HG03469 (cell line): ENCODE measurements at regions not wholly inside any gene's neighbourhood (a gene's known extent, or its start where the extent isn't known, plus 50 kb on each side); places are given as distances from the start of the nearest gene placed in this dataset.
"Not testable (repeated sequence)": the region's sequence is repeated elsewhere in the genome, so short reads cannot be mapped to it uniquely, and the experiment has no call there.

Experiments used
- ATAC-seq: cut with Tn5 transposase; IDR thresholded peaks from one replicate; pipeline ENCODE4 v1.9.1; 2021; ENCODE audit warnings: mild to moderate bottlenecking, moderate library complexity, moderate number of reproducible peaks; ENCODE audit not compliant: unreplicated experiment

DNA sequence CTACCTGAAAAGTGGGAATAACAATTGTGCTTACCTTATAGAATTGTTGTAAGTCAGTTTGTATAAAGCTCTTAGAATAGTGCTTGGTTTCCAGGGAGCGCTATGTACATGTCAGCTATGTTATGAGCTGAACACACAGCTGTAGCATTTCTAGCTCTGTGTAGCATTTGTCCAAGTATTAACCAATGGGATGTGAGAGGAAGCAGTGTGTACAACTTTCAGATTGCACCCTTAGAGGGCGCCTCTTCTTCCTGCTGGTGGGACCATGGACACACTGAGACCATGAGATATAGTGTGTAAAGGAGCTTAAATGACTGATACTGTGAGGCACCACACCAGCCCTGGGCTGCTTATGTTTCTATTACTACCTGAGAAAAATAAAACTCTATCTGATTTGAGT is 380.2 kb downstream of the LNPK start:
- ATAC-seq: no peak

DNA sequence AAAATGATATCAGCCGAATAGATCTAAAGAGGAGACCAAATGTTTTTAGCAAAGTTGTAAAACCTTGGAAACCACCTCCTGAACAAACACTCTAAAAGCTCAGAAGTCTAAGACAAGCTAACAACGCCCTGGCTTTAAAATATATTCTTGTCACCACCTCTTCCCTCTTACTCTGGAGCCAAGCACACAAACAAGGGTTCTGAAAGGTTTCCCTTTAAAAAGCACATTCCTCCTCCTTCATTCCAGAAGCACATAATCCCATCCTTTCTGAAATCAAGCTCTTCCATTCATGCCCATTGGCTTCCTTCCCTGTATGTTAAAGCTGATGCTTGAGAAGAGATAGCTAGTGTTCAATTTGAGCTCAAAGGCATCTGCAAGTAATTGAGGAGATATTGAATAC is 382.0 kb downstream of the LNPK start:
- ATAC-seq: no peak

DNA sequence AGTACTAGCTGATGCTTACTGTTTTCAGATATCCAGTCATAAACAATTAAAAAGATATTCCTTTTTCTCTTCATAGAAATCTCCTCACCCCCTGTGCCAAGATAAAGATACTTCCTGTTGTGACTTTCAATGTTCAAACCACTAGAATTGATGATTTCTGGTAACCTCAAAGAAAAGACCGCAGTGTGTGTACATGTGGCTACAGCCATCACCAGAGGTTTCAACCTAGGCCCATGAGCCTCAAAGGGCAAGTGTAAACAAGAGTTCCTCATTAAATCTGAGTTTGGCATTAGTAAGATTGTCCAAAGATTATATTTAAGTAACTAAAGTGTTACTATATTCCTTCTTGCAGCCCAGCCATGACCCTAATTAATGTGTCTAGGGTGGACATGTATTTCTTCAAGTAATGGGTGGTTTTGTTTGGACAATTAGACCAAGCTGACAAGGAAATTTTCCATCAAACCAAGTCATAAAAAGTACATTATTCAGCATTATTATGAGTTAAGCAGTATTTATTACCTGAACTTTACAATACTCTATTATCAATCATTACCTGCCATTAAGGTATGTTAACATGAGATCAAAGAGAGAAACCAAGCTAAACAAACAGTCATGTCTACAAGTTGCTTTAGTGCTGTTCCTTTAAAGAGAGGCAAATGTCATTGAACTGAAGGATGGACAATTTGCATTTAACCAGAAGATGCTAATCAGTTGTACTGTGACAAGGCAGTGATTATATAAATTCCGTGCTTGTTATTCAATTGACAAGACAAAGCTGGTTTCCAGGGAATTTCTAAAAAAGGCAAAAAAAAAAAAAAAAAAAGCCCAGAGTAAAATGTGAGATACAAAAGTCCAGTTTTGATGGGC is 382.7 kb downstream of the LNPK start:
- ATAC-seq: no peak

DNA sequence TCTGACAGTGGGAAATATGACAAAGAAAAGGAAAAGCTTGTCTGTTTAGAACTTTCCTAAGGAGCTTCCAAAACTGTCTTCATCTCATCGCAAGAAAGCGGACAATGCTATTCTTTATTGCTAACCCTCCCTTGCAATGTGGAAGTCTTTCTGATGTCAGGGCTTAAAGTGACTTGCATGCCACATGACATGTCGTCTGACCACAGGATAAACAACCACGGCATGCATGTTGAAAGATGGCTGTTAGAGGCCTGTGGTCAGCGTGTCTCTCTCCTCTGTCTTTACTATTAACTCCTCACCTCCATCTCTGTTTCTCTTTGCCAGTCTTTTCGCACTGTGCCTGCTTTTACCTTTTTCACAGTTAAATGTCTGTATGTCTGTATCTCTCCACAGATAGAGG is 389.8 kb downstream of the LNPK start:
- ATAC-seq: no peak

DNA sequence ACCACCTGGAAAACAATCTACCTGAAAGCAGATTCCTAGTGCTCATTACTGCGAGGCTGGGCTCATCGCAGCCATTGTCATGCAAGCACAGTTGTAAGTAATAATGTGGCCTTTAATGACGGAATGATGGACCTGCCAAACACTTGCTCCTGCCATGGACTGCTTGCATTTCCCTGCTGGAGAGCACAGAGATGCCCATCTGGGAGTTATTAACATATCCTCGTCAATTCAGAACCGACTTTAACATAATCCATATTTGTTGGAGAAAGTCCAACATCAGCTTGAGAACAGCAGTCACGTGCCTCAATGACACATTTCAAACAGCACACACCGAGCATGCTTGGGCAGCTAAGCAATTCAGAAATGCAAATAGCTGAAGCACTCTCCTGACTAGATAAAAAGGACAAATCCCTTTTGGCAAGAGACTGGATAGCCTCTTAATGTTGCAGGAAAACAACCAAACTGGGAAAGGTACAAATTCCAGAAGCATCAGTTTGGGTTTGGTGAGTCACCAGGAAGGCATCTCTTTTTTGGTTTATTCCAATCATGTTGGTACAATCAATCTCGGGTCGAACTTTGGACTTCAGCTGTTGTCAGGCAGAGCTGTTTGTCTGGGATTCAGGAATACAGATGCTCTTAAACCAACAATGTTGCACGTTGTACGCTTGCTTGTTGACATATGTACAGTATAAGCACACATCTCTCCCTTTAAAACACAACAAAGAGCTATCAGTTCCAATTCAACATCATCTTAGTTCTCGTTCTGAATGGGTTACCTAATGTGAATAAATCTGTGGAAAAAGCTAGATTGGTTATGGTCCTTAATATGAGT is 395.8 kb downstream of the LNPK start:
- no peak for ATAC-seq

DNA sequence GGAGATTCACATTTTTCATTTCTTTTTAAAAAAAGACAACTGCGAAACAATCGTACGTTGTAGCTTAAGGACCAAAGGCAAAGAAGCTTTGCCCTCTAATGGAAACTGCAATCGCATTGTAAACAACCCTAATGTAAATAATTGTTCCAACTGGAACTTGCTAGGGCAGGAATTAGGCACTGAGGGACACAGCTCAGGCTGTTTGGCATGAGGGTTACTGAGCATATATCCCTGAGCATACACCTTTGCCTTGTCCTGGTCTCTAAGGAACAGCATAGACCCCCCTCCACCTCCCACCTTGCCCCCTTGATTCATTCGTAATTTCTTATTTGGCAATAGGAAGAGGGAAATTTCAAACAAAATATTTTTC is 396.4 kb downstream of the LNPK start:
- no peak for ATAC-seq

DNA sequence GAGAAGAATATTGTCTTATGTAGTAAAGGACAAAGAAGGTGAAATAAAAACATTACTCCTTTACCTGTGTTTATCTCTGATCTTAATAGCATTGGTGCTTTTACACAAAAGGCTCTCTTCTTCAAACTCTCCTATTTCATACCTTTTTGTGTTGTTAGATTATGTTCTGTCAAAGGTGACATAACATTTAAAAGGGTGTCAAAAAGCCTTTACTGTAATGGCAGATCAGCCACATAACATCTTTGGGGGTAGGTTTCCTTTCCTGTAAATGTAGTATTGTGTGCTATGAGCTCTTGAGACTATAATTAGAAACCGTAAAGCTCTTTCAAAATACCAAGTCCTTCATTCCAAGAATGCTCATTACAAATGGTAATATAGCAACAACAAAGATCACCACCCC is 400.1 kb downstream of the LNPK start:
- no peak for ATAC-seq

DNA sequence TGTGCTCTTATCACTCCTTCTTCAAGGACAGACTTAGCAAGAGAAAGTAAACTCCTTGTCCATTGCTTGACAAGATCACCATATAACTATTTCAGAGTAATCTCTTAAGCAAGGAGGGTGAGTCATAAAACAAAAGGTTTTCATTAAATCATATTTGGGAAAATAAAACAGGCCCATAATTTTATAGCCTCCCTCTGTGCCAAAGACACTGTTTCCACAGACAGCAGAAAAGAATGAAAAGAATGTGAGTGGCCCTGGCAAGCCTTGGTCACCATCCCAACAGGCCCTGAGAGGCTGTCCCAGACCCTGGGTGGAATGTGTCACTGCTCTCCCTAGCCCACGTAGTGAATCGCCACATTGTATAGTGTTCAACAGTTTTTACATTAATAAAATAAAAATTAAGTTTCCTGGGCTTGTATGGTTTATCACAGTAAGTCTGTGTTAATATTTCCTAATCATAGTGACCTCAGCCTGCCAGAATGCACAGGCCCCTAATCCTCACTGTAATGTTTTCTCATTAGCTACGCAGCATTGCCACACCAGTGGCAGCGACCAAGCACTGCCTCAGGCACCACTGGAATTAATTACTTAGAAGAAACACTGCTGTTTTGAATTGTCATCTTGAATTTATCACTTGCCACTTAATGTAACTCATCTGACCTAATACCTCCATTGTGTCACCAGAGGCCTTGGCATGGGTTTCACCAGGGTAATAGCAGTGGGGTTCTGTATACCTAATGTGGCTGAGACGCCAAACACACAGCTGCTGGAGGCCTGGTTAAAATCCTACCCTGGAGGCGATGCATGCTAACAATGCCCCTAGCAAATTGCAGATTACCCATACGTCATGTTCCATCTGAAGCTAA is 401.9 kb downstream of the LNPK start:
- ATAC-seq: no peak

DNA sequence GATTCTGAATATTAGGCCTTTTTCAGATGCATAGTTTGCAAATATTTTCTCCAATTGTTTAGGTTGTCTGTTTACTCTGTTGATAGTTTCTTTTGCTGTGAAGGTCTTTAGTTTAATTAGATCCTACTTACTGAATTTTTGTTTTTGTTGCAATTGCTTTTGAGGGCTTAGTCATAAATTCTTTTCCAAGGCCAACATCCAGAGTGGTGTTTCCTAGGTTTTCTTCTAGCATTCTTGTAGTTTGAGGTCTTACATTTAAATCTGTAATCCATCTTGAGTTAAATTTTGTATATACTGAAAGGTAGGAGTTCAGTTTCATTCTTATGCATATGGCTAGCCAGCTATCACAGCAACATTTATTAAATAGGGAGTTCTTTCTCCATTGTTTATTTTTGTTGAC is 404.8 kb downstream of the LNPK start:
- ATAC-seq: no peak

DNA sequence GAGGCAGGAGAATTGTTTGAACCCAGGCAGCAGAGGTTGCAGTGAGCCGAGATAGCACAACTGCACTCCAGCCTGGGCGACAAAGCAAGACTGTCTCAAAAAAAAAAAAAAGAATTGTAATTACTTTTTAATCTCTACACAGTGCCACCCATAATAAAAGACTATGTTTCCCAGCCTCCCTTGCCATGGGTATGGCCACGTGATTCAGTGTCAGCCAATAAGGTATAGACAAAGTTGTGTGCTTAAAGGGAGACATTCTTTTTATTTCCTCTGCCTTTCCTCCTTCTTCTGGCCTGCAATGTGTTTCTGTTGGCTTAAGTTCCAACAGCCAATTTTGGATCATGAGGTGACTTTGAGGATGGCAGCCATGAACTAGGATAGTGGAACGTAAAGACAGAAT is 406.9 kb downstream of the LNPK start:
- no peak for ATAC-seq

DNA sequence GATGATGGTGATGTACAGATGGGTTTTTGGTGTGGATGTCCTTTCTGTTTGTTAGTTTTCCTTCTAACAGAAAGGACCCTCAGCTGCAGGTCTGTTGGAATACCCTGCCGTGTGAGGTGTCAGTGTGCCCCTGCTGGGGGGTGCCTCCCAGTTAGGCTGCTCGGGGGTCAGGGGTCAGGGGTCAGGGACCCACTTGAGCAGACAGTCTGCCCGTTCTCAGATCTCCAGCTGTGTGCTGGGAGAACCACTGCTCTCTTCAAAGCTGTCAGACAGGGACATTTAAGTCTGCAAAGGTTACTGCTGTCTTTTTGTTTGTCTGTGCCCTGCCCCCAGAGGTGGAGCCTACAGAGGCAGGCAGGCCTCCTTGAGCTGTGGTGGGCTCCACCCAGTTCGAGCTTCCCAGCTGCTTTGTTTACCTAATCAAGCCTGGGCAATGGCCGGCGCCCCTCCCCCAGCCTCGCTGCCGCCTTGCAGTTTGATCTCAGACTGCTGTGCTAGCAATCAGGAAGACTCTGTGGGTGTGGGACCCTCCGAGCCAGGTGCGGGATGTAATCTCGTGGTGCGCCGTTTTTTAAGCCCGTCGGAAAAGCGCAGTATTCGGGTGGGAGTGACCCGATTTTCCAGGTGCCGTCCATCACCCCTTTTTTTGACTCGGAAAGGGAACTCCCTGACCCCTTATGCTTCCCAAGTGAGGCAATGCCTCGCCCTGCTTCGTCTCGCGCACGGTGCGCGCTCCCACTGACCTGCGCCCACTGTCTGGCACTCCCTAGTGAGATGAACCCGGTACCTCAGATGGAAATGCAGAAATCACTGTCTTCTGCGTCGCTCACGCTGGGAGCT is 408.2 kb downstream of the LNPK start:
- ATAC-seq: not testable (repeated sequence)

DNA sequence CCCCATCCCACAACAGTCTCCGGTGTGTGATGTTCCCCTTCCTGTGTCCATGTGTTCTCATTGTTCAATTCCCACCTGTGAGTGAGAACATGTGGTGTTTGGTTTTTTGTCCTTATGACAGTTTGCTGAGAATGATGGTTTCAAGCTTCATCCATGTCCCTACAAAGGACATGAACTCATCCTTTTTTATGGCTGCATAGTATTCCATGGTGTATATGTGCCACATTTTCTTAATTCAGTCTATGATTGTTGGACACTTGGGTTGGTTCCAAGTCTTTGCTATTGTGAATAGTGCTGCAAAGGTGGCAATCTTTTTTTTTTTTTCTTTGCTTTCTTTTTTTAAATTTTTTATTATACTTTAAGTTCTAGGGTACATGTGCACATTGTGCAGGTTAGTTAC is 406.7 kb upstream of the ATP5MC3 start:
- not testable (repeated sequence) for ATAC-seq

DNA sequence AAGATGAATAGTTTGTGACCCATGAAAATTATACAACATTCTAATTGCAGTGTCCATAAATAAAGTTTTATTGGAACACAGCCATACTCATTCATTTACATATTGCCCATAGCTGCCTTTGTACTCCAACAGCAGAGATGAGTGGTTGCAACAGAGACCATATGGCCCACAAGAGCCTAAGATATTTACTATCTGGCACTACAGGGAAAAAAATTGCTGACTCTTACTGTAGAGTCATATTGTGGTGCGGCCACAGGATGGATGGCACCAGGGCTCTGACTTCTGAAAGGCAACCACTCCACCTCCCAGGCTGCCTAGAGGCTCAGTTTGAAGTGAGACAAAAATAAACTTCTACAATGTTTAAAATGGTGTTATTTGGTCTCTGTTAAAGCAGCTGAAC is 404.0 kb upstream of the ATP5MC3 start:
- ATAC-seq: no peak

DNA sequence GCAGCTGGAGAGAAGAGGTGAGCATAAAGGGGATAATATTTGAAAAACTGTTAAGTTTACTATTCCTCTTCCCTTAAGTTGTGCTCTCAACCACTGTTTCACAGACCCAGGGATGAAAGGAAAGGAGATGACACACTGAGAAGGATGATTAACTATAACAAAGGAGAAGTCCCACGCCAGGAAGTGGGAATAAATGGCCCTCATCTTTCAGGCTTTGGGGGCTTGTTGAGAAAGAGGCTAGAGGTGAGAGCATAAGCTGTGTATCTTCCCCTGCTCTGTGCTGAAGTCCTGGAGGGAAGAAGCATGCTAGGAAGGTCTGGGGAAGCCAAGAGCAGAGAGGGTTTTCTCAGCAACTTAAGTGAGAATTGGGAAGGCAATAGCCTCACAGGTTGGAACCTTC is 399.1 kb upstream of the ATP5MC3 start:
- ATAC-seq: no peak

DNA sequence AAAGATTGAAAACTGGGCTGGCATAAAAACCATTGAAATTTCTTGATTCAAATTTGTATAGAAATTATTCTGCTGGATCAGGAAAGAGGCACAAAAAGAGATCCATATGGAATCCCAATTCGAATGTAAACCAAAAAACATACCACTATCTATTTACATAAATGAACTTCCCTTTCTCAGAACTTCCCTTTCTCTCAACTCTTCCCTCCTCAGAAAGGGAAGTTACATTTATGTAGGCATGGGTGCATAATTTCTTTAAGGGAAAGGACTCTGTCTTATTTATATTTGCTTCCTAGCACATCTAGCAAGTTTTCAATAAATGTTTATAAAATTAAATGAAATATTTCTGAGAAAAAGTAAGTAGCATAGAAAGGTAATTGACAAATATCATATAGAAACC is 398.1 kb upstream of the ATP5MC3 start:
- ATAC-seq: no peak

DNA sequence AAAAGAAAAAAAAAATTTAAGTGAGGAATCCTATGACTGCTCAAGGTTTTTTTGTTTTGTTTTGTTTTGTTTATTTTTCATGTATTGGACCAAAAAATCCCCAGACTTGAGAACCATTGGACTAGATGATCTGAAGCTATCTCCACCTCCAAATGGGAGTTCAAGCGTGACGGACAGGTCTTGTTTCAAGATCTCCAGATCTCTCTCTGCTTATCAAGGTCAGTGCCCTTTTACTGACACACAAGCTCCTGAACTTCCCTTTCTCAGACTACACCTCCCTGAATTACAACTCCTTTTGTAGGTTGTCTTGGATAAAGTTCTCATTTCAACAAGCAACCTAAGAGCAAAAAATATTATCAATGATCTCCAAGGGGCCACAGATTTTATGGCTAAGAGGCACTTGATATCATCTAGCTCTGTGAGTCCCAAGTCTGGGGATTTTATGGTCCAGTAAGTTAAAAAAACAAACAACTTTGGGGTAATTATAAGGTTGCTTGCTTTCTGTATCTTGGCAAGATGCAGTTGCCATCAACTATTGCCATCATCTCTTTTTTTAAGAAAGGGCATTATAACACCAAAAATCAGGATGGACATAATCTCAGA is 396.0 kb upstream of the ATP5MC3 start:
- no peak for ATAC-seq

DNA sequence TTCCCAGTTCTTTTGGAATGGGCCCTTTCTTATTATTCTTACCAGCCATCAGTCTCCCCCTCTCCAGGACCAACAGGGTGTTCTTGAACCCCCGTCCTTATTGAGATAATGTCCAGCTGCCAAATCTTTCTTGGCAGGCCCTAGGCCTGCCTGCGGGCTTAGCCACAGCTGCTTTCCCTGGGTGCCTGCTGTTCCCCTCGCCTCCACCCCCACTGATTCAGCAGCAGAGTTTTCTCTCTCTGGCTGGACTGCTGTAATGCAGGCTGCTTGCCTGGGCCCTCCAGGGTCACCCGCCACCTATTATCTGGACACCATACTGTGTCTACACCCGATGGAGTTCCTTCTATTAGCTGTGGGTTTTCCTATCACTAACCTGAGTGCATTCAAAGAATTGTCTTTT is 395.4 kb upstream of the ATP5MC3 start:
- no peak for ATAC-seq

DNA sequence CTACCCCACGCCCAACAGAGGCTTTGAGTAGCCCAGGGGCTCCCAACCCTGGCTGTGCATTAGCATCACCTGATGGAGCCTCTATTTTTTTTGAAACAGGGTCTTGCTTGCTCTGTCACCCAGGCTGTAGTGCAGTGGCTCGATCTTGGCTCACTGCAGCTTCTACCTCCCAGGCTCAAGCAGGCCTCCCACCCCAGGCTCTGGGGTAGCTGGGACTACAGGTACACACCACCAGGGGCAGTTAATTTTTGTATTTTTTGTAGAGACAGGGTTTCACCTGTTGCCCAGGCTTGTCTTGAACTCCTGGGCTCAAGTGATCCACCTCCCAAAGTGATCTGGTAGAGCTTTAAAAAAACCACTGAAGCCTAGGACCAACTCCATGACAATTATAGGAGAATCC is 394.8 kb upstream of the ATP5MC3 start:
- no peak for ATAC-seq

DNA sequence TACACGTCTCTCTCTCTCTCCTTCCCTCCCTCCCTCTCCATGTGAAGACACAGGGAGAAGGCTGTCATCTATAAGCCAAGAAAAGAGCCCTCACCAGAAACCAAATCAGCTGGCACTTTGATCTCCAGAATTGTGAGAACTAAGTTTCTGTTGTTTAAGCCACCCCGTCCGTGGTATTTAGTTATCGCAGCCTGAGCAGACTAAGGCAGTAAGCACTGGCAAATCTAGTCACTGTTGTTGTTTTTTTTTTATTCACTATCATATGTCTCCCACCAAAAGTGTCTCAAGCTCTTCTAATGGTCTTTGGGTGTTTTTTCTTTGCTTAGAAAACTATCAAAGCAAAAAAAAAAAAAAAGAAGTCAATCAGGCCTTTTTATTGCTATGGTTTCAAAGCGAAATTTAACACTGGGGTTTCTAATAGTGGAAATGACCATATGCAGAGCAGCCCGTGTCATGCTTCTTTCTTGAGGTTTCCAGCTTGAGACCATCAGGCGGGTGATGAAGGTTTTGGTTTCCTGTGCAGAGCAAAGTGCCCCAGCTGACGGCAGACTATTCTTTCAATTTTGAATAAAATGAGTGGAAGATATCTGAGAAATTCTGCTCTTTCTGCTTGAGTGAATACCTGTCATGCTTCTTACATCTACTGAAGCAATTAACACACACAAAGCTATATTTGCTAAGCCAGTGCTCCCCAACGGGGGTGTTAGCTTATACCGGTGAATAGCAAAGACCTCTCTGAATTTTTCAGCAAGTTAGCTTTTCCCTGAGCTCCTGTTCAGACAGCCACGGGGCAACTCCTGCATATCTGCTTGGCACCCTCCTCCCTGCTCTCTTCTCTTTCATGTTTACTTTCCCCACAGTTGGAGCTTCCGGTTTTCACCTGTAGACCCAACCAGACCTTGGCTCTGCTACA is 394.1 kb upstream of the ATP5MC3 start:
- ATAC-seq: peak; percentile 95
